Coronary artery (tissue), 2 donors: ENCODE measurements at regions not wholly inside any gene's neighbourhood (a gene's known extent, or its start where the extent isn't known, plus 50 kb on each side); places are given as distances from the start of the nearest gene placed in this dataset.
"Not testable (repeated sequence)": the region's sequence is repeated elsewhere in the genome, so short reads cannot be mapped to it uniquely, and the experiment has no call there.

Experiments
- DNase-seq: peaks from one replicate; pipeline ENCODE4 v3.0.0-alpha.2; 2017; ENCODE audit warnings: low spot score
- H3K27ac ChIP-seq, 2 donors: fragments of 200-600 bp; sonication (generic); one replicate each; pipeline ENCODE4 v1.5.1; 2016 to 2019
- H3K4me3 ChIP-seq: fragments of 200-600 bp; sonication (generic); 2 replicates; pipeline ENCODE4 v1.5.1; 2016; ENCODE audit warnings: mild to moderate bottlenecking, moderate library complexity

DNA sequence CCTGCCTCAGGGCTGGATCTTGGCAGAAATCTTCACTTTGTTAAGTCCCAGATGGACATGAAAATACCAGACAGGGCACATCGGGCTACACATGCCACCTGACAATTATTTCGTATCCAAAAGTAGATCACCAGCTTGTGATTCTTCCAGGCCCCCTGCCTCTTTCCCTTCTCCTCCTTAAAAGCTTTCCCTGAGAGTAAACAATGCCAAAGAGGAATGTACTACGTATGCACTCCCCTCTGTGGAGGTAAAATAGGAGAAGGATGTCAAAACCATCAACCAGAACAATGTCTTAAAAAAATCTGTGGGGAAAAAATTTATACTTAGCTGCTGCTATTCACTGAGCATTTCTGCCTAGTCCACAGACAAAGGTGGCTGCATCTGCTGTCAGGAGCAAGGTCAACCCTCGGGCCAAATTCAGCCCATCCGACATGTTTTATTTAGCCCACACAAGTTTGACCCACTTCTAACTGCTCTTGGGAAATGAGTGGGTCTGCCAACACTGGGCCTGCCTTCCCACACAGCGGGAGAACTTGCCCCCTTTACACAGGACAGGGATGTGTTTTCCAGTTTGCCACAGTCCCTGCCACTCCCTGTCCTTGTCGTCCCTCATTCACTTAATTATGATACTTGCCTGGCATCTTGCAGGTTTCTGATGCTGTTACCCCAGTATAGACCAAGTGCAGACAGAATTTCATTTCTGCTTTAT, 74.7 kb upstream of the NBPF26 start:
- not testable (repeated sequence) for H3K4me3 ChIP-seq, DNase-seq, H3K27ac ChIP-seq

DNA sequence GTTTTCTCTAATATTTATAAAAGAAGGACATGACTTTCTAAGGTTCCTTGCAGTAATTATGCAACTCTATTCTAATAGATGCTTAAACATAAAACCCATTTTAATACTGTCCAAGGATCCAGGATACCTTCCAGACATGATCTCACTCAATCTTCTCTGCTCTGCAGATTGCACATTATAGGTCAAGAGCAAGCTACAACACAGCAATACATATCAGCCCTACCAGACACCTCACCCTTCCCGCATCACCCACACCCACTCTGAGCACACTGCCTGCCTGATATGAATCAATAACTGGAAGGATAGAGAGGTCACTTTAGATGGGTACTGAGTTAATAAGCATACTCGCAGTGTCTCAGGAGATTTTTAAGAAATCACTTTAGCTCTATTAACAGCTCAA, 74.0 kb upstream of the NBPF26 start:
- DNase-seq, H3K27ac ChIP-seq, H3K4me3 ChIP-seq: not testable (repeated sequence)

GRCh38 chr1:120654114-120654513, 69.6 kb upstream of the NBPF26 start:
- not testable (repeated sequence) for DNase-seq, H3K4me3 ChIP-seq, H3K27ac ChIP-seq

- not testable (repeated sequence) for DNase-seq, H3K27ac ChIP-seq, H3K4me3 ChIP-seq
These were observed 68.4 kb upstream of the NBPF26 start for GRCh38 chr1:120655394-120655793.

DNA sequence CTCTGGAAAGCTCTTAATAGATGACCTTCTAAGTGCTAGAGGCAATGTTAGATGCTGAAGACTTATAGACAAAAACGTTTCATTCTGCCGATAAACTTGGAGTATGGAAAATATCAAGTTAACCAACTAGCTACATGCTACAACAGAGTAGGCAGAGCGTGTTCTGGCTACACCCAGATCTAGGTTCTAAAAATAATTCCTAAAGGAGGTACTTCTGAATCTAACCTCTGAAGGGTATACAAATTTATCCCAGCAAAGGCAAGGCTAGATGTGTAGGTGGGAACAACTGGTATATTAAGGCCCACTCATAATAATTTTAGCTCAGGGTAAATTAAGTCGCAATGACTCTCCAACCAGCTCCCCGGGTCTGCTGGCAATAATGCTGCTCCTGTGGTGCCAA, 67.6 kb upstream of the NBPF26 start:
- H3K4me3 ChIP-seq, DNase-seq, H3K27ac ChIP-seq: not testable (repeated sequence)

DNA sequence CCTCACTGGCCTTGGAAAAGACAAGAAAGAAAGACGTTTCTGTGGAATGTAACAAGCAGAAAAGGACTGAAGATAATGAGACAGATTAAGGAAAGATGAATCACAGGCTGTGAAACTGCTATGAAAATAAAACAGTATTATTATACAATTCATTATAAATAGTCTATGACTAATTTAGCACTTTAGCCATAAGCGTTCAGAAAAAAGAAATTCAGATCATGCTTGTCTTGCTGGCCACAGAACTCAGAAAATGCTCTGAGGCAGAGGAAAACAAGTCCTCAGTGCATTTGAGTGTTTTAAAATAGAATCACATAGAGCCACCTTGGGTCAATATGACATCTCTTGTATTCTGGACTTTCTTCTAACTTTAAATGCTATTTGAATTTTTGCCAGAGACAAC, 65.9 kb upstream of the NBPF26 start:
- not testable (repeated sequence) for H3K27ac ChIP-seq, H3K4me3 ChIP-seq, DNase-seq

DNA sequence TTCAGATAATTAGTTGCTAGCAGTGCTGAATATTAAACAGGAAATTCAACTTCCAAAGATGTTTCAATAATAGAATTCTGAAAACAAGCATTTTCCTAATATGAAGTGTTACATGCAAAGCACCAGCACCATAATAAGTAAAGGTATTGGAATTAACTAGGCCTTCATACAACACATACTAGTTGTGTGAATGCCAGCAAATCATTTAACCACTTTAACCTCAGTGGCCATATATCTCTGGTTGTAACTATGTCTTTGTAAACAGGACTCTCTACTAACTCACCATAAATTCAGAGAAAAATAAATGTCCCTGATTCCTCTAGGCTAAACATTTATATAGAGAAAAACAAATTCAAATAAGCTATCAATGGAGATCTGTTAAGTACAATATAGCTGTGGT, 65.1 kb upstream of the NBPF26 start:
- not testable (repeated sequence) for H3K4me3 ChIP-seq, H3K27ac ChIP-seq, DNase-seq

DNA sequence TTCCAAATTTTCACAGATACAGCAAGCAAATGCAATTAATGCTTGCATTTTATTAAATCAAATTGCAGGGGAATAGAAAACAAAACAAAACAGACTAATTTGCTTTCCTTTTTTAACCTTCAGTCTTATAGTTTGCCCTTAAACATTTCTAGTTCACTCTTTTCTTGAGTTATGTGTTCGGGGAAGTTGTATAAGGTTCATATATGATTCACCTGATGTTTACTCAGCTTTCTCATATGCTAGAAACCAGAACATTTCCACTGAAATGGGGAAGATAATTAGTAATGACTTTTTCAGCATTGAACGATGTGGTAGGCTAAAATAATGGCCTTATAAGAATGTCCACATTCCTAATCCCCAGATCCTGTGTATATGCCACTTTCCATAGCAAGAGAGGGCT, 64.6 kb upstream of the NBPF26 start:
- not testable (repeated sequence) for H3K4me3 ChIP-seq, DNase-seq

DNA sequence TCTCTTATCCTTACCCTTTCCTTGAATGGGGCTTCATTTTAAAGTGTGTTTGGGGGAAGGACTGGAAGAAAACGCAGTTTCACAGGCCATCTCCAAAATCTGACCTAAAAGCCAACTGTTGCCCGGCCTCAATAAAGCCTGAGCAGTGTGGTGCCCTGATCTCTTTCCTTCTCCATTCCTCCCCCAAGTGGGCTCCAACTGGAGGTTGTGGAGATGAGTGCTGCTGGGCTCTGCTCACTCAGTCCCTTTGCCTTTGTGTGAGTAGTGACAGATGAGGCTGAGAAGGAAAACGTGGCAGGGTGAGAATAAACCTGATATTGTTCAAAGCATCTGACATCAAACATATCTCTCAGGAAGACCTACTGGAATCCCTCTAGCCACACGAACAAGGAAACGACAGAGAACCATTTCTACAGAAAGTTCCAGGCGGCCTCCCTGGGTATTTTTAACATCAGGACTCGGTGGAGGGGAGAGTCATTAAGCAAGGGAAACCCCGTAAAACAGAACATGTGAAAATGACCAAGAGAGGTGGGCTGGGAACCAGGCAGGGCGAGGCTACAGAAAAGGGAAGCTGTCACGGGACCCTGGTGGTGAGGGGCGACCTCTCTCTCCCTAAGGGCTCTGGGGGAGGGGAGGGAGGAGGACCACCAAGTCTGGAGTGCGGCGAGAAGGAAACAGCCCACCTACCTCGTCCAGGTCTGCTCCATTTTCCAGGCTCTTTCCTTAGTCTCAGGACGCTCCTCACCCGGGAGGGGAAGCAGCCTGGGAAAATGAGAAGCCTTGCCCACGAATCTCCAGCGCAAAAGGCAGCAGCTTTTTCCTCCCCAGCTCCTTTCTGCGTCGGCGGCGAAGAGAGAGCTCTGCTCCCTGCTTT, 59.1 kb upstream of the NBPF26 start:
- H3K27ac ChIP-seq, H3K4me3 ChIP-seq, DNase-seq: not testable (repeated sequence)

More for the DNA sequence above, 64.6 kb upstream of the NBPF26 start:
- H3K27ac ChIP-seq = not testable (repeated sequence)

- not testable (repeated sequence) for DNase-seq, H3K4me3 ChIP-seq, H3K27ac ChIP-seq
These were observed 58.5 kb upstream of the NBPF26 start for GRCh38 chr1:120665250-120665577.

GRCh38 chr1:120668187-120668586, 55.6 kb upstream of the NBPF26 start:
- H3K4me3 ChIP-seq, H3K27ac ChIP-seq, DNase-seq: not testable (repeated sequence)
